ENCODE measurements at regions not wholly inside any gene's neighbourhood (a gene's known extent, or its start where the extent isn't known, plus 50 kb on each side); places are given as distances from the start of the nearest gene placed in this dataset.
"Not testable (repeated sequence)": the region's sequence is repeated elsewhere in the genome, so short reads cannot be mapped to it uniquely, and the experiment has no call there.

DNA sequence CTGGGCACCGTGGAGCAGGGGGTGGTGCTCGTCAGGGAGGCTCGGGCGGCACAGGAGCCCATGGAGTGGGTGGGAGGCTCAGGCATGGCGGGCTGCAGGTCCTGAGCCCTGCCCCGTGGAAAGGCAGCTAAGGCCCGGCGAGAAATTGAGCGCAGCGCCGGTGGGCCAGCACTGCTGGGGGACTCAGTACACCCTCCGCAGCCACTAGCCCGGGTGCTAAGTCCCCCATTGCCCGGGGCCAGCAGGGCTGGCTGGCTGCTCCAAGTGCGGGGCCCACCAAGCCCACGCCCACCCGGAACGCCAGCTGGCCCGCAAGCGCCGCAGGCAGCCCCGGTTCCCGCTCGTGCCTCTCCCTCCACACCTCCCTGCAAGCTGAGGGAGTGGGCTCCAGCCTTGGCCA, 216.3 kb downstream of the RAP2B start:
- TF ChIP-seq, protein P1, sequence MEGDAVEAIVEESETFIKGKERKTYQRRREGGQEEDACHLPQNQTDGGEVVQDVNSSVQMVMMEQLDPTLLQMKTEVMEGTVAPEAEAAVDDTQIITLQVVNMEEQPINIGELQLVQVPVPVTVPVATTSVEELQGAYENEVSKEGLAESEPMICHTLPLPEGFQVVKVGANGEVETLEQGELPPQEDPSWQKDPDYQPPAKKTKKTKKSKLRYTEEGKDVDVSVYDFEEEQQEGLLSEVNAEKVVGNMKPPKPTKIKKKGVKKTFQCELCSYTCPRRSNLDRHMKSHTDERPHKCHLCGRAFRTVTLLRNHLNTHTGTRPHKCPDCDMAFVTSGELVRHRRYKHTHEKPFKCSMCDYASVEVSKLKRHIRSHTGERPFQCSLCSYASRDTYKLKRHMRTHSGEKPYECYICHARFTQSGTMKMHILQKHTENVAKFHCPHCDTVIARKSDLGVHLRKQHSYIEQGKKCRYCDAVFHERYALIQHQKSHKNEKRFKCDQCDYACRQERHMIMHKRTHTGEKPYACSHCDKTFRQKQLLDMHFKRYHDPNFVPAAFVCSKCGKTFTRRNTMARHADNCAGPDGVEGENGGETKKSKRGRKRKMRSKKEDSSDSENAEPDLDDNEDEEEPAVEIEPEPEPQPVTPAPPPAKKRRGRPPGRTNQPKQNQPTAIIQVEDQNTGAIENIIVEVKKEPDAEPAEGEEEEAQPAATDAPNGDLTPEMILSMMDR (IDR thresholded peaks at IDR 0.05; ENCODE audit: low read depth, low read length, poor library complexity, severe bottlenecking): not testable (repeated sequence)
- not testable (repeated sequence) for TF ChIP-seq EZH2phosphoT487 (IDR thresholded peaks at IDR 0.05; ENCODE audit: borderline replicate concordance, low read length)
